Peyer's patch (tissue), 4 donors: ENCODE measurements at regions not wholly inside any gene's neighbourhood (a gene's known extent, or its start where the extent isn't known, plus 50 kb on each side); places are given as distances from the start of the nearest gene placed in this dataset.

Source experiments
- POLR2A ChIP-seq, 2 donors: fragments of 450-650 bp; IDR thresholded peaks; one replicate each; pipeline ENCODE4 v1.5.1; 2017; ENCODE audit warnings: antibody characterized with exemption in 2 of 2, mild to moderate bottlenecking in 2 of 2, moderate library complexity in 2 of 2
- TF ChIP-seq, protein P1 (sequence below), 6 experiments: fragments of 450-650 bp in 4 of 6; fragments of 200-600 bp in 2 of 6; sonication (generic) in 1 of 6; IDR thresholded peaks; one replicate each; pipeline ENCODE4 v1.5.1; 2017 to 2019; ENCODE audit warnings: antibody characterized with exemption in 6 of 6, mild to moderate bottlenecking in 3 of 6, moderate library complexity in 1 of 6

DNA sequence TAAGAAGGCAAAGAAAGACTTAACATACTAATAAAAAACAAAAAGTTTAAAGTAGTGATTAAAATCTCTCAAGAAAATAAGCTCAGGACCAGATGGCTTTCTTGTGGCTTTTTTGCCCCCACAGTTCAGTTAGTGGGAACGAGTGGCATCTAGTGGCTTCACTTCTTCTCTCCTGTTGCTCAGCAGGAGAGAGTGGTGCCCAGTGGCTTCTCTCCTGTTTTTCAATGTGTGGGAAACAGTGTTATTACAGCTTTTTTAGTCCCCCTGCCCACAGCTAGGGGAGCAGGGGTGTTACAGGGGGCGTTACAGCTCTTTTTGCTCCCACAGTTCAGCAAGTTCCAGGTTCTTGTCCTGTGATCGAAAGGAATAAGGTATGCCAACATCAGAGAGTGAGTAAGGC is 135.2 kb downstream of the RERGL start:
- TF ChIP-seq, protein P1, sequence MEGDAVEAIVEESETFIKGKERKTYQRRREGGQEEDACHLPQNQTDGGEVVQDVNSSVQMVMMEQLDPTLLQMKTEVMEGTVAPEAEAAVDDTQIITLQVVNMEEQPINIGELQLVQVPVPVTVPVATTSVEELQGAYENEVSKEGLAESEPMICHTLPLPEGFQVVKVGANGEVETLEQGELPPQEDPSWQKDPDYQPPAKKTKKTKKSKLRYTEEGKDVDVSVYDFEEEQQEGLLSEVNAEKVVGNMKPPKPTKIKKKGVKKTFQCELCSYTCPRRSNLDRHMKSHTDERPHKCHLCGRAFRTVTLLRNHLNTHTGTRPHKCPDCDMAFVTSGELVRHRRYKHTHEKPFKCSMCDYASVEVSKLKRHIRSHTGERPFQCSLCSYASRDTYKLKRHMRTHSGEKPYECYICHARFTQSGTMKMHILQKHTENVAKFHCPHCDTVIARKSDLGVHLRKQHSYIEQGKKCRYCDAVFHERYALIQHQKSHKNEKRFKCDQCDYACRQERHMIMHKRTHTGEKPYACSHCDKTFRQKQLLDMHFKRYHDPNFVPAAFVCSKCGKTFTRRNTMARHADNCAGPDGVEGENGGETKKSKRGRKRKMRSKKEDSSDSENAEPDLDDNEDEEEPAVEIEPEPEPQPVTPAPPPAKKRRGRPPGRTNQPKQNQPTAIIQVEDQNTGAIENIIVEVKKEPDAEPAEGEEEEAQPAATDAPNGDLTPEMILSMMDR (IDR thresholded peaks at IDR 0.05): no peak
- no peak for TF ChIP-seq POLR2A (IDR thresholded peaks at IDR 0.05)
